HG02571 (cell line): ENCODE measurements at regions not wholly inside any gene's neighbourhood (a gene's known extent, or its start where the extent isn't known, plus 50 kb on each side); places are given as distances from the start of the nearest gene placed in this dataset.
"Not testable (repeated sequence)": the region's sequence is repeated elsewhere in the genome, so short reads cannot be mapped to it uniquely, and the experiment has no call there.

Experiments used
- ATAC-seq: cut with Tn5 transposase; IDR thresholded peaks from one replicate; pipeline ENCODE4 v1.9.1; 2021; ENCODE audit warnings: mild to moderate bottlenecking, moderate library complexity; ENCODE audit not compliant: unreplicated experiment

- no peak for ATAC-seq
Observed at GRCh38 chr17:12195418-12195817, 174.7 kb downstream of the MAP2K4 start.

GRCh38 chr17:12201294-12201880, 180.7 kb downstream of the MAP2K4 start:
- ATAC-seq: no peak

DNA sequence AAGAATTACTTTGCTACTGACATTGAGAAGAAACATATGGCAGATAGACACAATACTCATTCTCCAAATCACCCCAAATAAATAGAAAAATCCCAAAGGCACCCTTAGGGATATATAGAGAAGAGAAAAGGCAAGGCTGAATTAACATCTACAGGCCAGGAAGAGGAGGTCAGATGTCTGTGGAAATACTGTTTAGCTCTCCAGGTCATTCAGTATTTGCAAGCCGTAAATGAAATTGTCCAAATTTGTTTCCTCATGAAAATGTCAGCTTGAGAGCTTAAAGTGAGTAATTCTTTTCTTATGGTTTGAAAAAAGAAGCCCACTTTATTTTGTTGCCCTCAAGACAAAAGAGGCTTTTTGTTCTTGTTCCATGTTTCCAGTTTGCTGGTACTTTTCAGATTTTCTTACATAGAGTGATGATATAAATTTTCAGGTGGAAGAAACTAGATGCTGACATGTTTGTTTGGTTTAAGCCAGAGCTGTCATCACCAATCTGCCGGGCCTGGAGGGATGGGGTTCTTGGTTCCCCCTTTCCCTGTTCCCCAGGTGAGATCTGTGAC, 189.0 kb downstream of the MAP2K4 start:
- no peak for ATAC-seq

DNA sequence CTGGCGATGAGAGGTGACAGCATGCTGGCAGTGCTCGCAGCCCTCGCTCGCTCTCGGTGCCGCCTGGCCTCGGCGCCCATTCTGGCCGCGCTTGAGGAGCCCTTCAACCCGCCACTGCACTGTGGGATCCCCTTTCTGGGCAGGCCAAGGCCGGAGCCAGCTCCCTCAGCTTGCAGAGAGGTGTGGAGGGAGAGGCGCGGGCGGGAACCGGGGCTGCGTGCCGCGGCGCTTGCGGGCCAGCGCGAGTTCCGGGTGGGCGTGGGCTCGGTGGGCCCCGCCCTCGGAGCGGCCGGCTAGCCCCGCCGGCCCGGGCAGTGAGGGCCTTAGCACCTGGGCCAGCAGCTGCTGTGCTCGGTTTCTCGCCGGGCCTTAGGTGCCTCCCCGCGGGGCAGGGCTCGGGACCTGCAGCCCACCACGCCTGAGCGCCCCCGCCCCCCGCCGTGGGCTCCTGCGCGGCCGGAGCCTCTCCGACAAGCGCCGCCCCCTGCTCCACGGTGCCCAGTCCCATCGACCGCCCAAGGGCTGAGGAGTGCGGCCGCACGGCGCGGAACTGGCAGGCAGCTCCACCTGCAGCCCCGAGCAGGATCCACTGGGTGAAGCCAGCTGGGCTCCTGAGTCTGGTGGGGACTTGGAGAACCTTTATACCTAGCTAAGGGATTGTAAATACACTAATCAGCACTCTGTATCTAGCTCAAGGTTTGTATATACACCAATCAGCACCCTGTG, 200.2 kb downstream of the MAP2K4 start:
- not testable (repeated sequence) for ATAC-seq

- ATAC-seq: no peak
Observed at GRCh38 chr17:12222392-12222791, 201.7 kb downstream of the MAP2K4 start.

DNA sequence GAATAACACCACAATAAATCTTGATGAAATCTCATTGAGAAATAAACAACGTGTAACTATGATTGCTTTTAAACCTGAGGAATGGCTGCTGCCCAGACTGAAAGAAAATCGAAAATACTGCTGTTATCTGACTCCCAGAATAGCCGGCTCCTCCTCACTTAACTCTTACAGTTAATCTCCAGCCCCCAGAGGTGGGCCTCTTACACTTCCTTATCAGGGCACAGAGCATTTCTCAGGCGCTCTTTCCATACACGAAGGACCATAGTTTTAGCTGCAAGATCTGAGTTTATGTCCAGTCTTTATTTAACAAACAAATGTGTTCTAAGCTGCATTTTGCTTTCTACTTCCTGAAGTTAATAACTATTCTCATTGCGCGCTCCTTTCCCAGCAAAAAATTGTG, 206.9 kb downstream of the MAP2K4 start:
- no peak for ATAC-seq

DNA sequence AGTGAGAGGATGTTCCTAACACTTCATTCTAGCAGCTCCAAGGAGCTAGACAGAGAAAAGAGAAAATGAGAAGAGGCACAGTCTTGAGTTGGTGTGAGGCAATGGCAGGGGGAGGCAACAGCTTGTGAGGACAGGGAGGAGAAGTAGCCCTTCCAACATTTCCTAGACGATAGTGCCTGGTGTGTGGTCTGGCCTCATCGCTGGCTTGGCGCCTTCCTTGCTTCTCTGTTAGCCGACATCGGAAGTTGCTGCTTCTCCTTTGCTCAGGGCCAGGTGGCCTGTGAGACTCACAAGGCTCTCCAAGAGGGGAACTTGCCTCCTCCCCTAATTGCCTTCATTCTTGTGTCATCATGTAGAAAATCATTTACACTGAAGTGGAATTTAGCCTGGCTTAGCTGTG, 208.7 kb downstream of the MAP2K4 start:
- ATAC-seq: no peak

- ATAC-seq: no peak
Observed at GRCh38 chr17:12230481-12231354, 210.0 kb downstream of the MAP2K4 start.

- ATAC-seq: no peak
Observed at GRCh38 chr17:12231355-12231682, 210.6 kb downstream of the MAP2K4 start.

DNA sequence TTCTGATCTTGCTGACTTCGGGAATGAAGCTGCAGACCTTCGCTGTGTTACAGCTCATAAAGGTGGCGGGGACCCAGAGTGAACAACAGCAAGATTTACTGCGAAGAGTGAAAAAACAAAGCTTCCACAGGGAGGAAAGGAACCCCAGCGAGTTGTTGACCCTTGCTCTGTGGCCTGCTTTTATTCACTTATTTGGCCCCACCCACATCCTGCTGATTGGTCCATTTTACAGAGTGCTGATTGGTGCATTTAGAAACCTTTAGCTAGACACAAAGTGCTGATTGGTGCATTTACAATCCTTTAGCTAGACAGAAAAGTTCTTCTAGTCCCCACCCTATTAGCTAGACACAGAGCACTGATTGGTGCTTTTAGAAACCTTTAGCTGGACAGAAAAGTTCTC, 218.3 kb downstream of the MAP2K4 start:
- ATAC-seq: not testable (repeated sequence)

DNA sequence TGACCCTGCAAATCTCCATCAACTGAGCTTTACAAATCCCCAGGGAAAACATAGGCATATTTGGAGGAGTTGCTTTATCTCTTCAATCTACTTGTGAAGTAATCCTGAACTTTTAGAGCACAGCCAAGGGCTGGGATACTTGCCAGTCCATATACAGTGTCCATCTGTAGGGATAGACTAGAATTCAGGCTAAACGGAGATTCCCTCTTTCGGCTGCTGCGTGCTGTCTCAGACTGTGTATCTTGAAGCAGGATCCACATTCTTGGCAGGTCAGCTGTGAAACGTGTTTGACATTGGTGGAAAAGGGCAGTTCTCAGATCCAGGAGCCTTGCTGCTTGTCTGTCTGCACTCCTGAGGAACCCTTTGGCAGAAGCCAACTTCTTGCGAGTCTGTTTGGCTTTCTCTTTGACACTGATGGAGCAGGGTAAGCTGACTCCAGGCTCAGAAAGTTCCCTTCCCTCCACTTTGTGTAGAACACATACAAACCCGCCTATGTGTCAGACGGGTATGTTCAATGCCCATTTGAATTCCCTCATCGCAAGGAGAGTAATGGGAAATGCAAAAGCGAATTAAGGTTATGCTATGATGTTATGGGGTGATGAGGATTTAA, 221.8 kb downstream of the MAP2K4 start:
- ATAC-seq: no peak

- ATAC-seq: no peak
Observed at GRCh38 chr17:12247761-12248160, 227.1 kb downstream of the MAP2K4 start.

GRCh38 chr17:12250973-12251372, 230.3 kb downstream of the MAP2K4 start:
- peak; percentile 56 for ATAC-seq

DNA sequence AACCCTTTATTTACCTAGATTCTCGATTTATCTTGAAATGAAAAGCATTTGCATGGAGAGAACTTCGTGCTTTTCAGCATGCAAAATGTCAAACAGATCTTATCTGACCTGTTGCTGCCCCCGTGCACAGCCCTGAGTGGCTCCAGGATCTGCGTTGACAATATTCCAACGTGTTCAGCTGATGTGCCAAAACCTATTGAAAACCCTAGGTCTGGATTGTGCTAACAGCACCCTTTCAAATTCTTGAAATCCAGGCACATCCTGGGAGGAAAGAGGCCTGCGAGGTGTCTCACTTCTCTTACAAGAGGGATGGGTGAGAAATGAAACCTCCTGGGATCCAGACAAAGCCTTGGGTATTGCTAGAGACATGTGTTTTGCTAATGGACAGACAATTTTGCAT, 231.8 kb downstream of the MAP2K4 start:
- no peak for ATAC-seq

DNA sequence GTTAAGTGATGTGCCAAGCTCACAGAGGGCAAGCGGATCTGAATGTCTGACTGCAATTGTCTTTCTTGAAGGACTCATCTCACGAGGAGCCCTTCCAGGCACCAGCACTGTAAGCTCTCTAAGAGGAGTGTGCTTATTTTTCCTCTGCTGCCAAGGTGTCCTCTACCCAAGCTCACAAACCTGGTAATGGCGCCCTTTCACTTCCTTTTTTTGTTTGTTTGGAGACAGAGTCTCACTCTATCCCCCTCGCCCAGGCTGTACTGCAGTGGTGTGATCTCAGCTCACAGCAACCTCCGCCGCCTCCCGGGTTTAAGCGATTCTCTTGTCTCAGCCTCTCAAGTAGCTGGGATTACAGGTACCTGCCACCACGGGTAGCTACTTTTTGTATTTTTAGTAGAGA, 233.8 kb downstream of the MAP2K4 start:
- no peak for ATAC-seq

GRCh38 chr17:12256380-12256995, 235.8 kb downstream of the MAP2K4 start:
- peak; percentile 58 for ATAC-seq

- ATAC-seq: no peak
Observed at GRCh38 chr17:12257176-12257575, 236.5 kb downstream of the MAP2K4 start.

- ATAC-seq: no peak
Observed at GRCh38 chr17:12261354-12261753, 240.7 kb downstream of the MAP2K4 start.

DNA sequence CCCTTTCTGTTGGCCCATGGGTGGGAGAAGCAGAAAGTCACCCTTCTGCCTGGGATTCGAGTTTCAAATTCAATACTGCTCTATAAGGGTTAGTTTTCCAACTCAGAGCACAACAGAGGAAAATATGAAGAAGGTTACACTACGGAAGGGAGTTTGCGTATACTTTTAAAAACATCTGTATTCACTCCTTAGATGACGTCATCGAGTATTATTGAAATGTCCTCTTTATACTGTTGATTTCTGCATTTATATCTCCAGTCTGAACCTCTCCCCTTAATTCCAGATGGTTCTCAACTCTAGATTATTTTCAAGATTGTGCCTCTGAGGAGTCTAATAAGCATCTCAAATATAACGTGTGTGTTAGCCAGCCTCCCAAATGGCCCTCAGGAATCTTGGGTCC, 249.1 kb downstream of the MAP2K4 start:
- ATAC-seq: no peak

- ATAC-seq: no peak
Observed at GRCh38 chr17:12277827-12278226, 257.1 kb downstream of the MAP2K4 start.

GRCh38 chr17:12282056-12282455, 261.4 kb downstream of the MAP2K4 start:
- no peak for ATAC-seq
